AG10803 (cell line): ENCODE measurements at regions not wholly inside any gene's neighbourhood (a gene's known extent, or its start where the extent isn't known, plus 50 kb on each side); places are given as distances from the start of the nearest gene placed in this dataset.

Experiments used
- DNase-seq: peaks from one replicate; pipeline ENCODE4 v3.0.0; 2010; ENCODE audit warnings: low read depth
- H3K4me3 ChIP-seq: 2 replicates; pipeline ENCODE4 v1.5.1; 2011; ENCODE audit warnings: mild to moderate bottlenecking, low read length, control low read depth
- CTCF ChIP-seq: conservative IDR thresholded peaks from 2 replicates; pipeline ENCODE4 v1.5.1; 2011; ENCODE audit warnings: mild to moderate bottlenecking, low read length, control low read depth, inconsistent platforms

- DNase-seq, result no peak
- TF ChIP-seq CTCF, result no peak
These were observed 1185.0 kb upstream of the CITED2 start for GRCh38 chr6:140559458-140559857.

GRCh38 chr6:140554421-140554820 lies 1180.0 kb upstream of the CITED2 start:
- DNase-seq, result peak; percentile 29

More at GRCh38 chr6:140559458-140559857, 1185.0 kb upstream of the CITED2 start:
- no peak overlapping the region for H3K4me3 ChIP-seq

GRCh38 chr6:140548366-140548765 lies 1173.9 kb upstream of the CITED2 start:
- no peak overlapping the region for H3K4me3 ChIP-seq
- TF ChIP-seq CTCF, result no peak
- peak; percentile 36 for DNase-seq

More at GRCh38 chr6:140554421-140554820, 1180.0 kb upstream of the CITED2 start:
- TF ChIP-seq CTCF, result no peak
- H3K4me3 ChIP-seq, result no peak overlapping the region

GRCh38 chr6:140546640-140547039 lies 1172.2 kb upstream of the CITED2 start:
- TF ChIP-seq CTCF, result no peak
- DNase-seq, result peak; percentile 65
- no peak overlapping the region for H3K4me3 ChIP-seq

- no peak for TF ChIP-seq CTCF
- H3K4me3 ChIP-seq, result no peak overlapping the region
- no peak for DNase-seq
These were observed 1170.0 kb upstream of the CITED2 start for GRCh38 chr6:140544431-140544830.

GRCh38 chr6:140542863-140543262 lies 1168.4 kb upstream of the CITED2 start:
- H3K4me3 ChIP-seq, result no peak overlapping the region
- no peak for DNase-seq
- no peak for TF ChIP-seq CTCF

GRCh38 chr6:140541288-140541687 lies 1166.8 kb upstream of the CITED2 start:
- no peak for TF ChIP-seq CTCF
- H3K4me3 ChIP-seq, result no peak overlapping the region
- DNase-seq, result peak; percentile 19
